ENCODE measurements at regions not wholly inside any gene's neighbourhood (a gene's known extent, or its start where the extent isn't known, plus 50 kb on each side); places are given as distances from the start of the nearest gene placed in this dataset.

DNA sequence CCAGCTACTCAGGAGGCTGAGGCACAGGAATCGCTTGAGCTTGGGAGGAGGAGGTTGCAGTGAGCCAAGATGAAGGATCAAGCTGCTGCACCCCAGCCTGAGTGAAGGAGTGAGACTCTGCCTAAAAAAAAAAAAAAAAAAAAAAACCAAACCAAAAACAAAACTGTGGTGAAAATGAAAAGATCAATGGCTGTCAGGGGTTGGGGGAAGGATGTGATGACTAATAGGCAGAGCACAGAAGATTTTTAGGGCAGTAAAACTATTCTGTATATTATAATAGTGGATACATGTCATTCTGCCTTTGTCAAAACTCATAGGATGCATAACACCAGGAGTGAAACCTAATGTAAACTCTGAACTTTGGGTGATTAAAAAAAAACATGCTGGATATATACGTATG, 69.9 kb upstream of the ELOVL6 start:
- TF ChIP-seq, protein P1, sequence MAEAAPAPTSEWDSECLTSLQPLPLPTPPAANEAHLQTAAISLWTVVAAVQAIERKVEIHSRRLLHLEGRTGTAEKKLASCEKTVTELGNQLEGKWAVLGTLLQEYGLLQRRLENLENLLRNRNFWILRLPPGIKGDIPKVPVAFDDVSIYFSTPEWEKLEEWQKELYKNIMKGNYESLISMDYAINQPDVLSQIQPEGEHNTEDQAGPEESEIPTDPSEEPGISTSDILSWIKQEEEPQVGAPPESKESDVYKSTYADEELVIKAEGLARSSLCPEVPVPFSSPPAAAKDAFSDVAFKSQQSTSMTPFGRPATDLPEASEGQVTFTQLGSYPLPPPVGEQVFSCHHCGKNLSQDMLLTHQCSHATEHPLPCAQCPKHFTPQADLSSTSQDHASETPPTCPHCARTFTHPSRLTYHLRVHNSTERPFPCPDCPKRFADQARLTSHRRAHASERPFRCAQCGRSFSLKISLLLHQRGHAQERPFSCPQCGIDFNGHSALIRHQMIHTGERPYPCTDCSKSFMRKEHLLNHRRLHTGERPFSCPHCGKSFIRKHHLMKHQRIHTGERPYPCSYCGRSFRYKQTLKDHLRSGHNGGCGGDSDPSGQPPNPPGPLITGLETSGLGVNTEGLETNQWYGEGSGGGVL (tag by site-specific recombination; IDR thresholded peaks at IDR 0.05) = no peak
- TF ChIP-seq ZNF174 (tag by site-specific recombination; IDR thresholded peaks at IDR 0.05) = no peak
- TF ChIP-seq ZNF701 (tag by site-specific recombination; IDR thresholded peaks at IDR 0.05) = no peak
- TF ChIP-seq GLIS1 (tag by site-specific recombination; IDR thresholded peaks at IDR 0.05) = no peak
- TF ChIP-seq, protein P2, sequence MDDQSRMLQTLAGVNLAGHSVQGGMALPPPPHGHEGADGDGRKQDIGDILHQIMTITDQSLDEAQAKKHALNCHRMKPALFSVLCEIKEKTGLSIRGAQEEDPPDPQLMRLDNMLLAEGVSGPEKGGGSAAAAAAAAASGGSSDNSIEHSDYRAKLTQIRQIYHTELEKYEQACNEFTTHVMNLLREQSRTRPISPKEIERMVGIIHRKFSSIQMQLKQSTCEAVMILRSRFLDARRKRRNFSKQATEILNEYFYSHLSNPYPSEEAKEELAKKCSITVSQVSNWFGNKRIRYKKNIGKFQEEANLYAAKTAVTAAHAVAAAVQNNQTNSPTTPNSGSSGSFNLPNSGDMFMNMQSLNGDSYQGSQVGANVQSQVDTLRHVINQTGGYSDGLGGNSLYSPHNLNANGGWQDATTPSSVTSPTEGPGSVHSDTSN (CRISPR knock-in tag; IDR thresholded peaks at IDR 0.05) = no peak
- TF ChIP-seq KLF8 (tag by site-specific recombination; IDR thresholded peaks at IDR 0.05) = no peak
- no peak for TF ChIP-seq ZNF169 (tag by site-specific recombination; IDR thresholded peaks at IDR 0.05)
- TF ChIP-seq, protein P3, sequence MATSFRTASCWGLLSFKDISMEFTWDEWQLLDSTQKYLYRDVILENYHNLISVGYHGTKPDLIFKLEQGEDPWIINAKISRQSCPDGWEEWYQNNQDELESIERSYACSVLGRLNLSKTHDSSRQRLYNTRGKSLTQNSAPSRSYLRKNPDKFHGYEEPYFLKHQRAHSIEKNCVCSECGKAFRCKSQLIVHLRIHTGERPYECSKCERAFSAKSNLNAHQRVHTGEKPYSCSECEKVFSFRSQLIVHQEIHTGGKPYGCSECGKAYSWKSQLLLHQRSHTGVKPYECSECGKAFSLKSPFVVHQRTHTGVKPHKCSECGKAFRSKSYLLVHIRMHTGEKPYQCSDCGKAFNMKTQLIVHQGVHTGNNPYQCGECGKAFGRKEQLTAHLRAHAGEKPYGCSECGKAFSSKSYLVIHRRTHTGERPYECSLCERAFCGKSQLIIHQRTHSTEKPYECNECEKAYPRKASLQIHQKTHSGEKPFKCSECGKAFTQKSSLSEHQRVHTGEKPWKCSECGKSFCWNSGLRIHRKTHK (tag by site-specific recombination; IDR thresholded peaks at IDR 0.05) = no peak
- no peak for TF ChIP-seq MZF1 (tag by site-specific recombination; IDR thresholded peaks at IDR 0.05; ENCODE audit: borderline replicate concordance)
- TF ChIP-seq HOXD13 (CRISPR knock-in tag; IDR thresholded peaks at IDR 0.05; ENCODE audit: borderline replicate concordance) = no peak
- TF ChIP-seq ZNF335 (tag by site-specific recombination; conservative IDR thresholded peaks at IDR 0.05) = no peak
- no peak for TF ChIP-seq ZNF530 (tag by site-specific recombination; IDR thresholded peaks at IDR 0.05; ENCODE audit: low read depth)
- Histone ChIP-seq H3K36me3 (ENCODE audit: control insufficient read depth in 2 of 2, insufficient read depth in 1 of 2, low read length in 2 of 2) (no peaks in the 10 kb centered on the region), H3K9me3 (ENCODE audit: control insufficient read depth, insufficient read depth, low read depth, low read length) (no peaks in the 10 kb centered on the region), H3K27ac (ENCODE audit: extremely low read depth, low read depth, low read length) (no peak overlapping the region), H3K4me3 (ENCODE audit: low read depth, low read length) (no peak overlapping the region), H3K4me1 (ENCODE audit: control insufficient read depth, insufficient read depth, low read length) (no peaks in the 10 kb centered on the region)
- CTCF ChIA-PET = interaction anchor here (0.6 to 0.8 kb wide), 2 partner anchors 51 to 76 kb away, joined by 4 to 5 read pairs; no protein-coding TSS in a partner anchor
- POLR2A ChIA-PET = no interaction called here

DNA sequence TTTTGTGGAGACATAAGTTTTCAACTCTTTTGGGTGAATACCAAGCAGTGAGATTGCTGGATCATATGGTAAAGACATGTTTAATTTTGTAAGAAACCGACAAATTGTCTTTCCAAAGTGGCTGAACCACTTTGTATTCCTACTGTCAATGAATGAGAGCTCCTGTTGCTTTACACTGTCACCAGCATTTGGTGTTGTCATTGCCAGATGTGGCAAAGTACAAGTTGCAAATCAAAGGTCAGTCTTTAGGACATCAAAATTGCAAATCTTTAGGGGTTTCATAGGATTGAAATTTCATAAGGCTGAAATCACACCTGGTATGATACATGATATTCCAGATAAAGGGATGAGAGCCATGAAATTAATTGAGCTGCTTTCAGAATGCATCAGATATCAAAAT, 67.7 kb upstream of the ELOVL6 start:
- no peak overlapping the region for H3K27ac ChIP-seq (ENCODE audit: extremely low read depth, low read depth, low read length)
- no peak for TF ChIP-seq BCL11B (tag by site-specific recombination; IDR thresholded peaks at IDR 0.05; ENCODE audit: low read depth)
- TF ChIP-seq, protein P4, sequence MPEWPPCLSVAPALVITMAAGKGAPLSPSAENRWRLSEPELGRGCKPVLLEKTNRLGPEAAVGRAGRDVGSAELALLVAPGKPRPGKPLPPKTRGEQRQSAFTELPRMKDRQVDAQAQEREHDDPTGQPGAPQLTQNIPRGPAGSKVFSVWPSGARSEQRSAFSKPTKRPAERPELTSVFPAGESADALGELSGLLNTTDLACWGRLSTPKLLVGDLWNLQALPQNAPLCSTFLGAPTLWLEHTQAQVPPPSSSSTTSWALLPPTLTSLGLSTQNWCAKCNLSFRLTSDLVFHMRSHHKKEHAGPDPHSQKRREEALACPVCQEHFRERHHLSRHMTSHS (tag by site-specific recombination; IDR thresholded peaks at IDR 0.05) = no peak
- no peak for TF ChIP-seq ZNF558 (tag by site-specific recombination; IDR thresholded peaks at IDR 0.05)
- TF ChIP-seq GLI2 (tag by site-specific recombination; IDR thresholded peaks at IDR 0.05; ENCODE audit: borderline replicate concordance, low read depth) = no peak
- TF ChIP-seq, protein P5, sequence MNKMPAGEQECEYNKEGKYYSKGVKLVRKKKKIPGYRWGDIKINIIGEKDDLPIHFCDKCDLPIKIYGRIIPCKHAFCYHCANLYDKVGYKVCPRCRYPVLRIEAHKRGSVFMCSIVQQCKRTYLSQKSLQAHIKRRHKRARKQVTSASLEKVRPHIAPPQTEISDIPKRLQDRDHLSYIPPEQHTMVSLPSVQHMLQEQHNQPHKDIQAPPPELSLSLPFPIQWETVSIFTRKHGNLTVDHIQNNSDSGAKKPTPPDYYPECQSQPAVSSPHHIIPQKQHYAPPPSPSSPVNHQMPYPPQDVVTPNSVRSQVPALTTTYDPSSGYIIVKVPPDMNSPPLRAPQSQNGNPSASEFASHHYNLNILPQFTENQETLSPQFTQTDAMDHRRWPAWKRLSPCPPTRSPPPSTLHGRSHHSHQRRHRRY (tag by site-specific recombination; IDR thresholded peaks at IDR 0.05) = no peak
- TF ChIP-seq KLF1 (tag by site-specific recombination; IDR thresholded peaks at IDR 0.05) = no peak
- TF ChIP-seq, protein P6, sequence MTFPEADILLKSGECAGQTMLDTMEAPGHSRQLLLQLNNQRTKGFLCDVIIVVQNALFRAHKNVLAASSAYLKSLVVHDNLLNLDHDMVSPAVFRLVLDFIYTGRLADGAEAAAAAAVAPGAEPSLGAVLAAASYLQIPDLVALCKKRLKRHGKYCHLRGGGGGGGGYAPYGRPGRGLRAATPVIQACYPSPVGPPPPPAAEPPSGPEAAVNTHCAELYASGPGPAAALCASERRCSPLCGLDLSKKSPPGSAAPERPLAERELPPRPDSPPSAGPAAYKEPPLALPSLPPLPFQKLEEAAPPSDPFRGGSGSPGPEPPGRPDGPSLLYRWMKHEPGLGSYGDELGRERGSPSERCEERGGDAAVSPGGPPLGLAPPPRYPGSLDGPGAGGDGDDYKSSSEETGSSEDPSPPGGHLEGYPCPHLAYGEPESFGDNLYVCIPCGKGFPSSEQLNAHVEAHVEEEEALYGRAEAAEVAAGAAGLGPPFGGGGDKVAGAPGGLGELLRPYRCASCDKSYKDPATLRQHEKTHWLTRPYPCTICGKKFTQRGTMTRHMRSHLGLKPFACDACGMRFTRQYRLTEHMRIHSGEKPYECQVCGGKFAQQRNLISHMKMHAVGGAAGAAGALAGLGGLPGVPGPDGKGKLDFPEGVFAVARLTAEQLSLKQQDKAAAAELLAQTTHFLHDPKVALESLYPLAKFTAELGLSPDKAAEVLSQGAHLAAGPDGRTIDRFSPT (tag by site-specific recombination; IDR thresholded peaks at IDR 0.05) = no peak
- TF ChIP-seq YY1 (tag by site-specific recombination; IDR thresholded peaks at IDR 0.05) = no peak
- TF ChIP-seq ZNF521 (tag by site-specific recombination; IDR thresholded peaks at IDR 0.05) = no peak
- no peak for TF ChIP-seq ZNF2 (tag by site-specific recombination; IDR thresholded peaks at IDR 0.05)
- TF ChIP-seq, protein P7, sequence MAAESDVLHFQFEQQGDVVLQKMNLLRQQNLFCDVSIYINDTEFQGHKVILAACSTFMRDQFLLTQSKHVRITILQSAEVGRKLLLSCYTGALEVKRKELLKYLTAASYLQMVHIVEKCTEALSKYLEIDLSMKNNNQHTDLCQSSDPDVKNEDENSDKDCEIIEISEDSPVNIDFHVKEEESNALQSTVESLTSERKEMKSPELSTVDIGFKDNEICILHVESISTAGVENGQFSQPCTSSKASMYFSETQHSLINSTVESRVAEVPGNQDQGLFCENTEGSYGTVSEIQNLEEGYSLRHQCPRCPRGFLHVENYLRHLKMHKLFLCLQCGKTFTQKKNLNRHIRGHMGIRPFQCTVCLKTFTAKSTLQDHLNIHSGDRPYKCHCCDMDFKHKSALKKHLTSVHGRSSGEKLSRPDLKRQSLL (tag by site-specific recombination; IDR thresholded peaks at IDR 0.05) = no peak
- no peak for TF ChIP-seq TRIM28 (IDR thresholded peaks at IDR 0.05; ENCODE audit: borderline replicate concordance, low read length)
- TF ChIP-seq ZNF174 (tag by site-specific recombination; IDR thresholded peaks at IDR 0.05) = no peak
- TF ChIP-seq ZNF747 (tag by site-specific recombination; IDR thresholded peaks at IDR 0.05) = no peak
- POLR2A ChIA-PET = no interaction called here
- CTCF ChIA-PET = interaction anchor here (1.0 kb wide), 1 partner anchor 272 kb away, joined by 3 read pairs; no protein-coding TSS in a partner anchor
- H3K9me3 ChIP-seq (ENCODE audit: control insufficient read depth, insufficient read depth, low read depth, low read length) = no peaks in the 10 kb centered on the region
- no peaks in the 10 kb centered on the region for H3K36me3 ChIP-seq (ENCODE audit: control insufficient read depth in 2 of 2, insufficient read depth in 1 of 2, low read length in 2 of 2)
- H3K4me3 ChIP-seq (ENCODE audit: low read depth, low read length) = no peak overlapping the region
- no peaks in the 10 kb centered on the region for H3K4me1 ChIP-seq (ENCODE audit: control insufficient read depth, insufficient read depth, low read length)
